ENCODE measurements at regions not wholly inside any gene's neighbourhood (a gene's known extent, or its start where the extent isn't known, plus 50 kb on each side); places are given as distances from the start of the nearest gene placed in this dataset.

GRCh38 chr12:14272956-14273912, 92.2 kb upstream of the ATF7IP start:
- DNase-seq (ENCODE audit: insufficient read length, low spot score) (no peak), FAIRE-seq (no peak)

DNA sequence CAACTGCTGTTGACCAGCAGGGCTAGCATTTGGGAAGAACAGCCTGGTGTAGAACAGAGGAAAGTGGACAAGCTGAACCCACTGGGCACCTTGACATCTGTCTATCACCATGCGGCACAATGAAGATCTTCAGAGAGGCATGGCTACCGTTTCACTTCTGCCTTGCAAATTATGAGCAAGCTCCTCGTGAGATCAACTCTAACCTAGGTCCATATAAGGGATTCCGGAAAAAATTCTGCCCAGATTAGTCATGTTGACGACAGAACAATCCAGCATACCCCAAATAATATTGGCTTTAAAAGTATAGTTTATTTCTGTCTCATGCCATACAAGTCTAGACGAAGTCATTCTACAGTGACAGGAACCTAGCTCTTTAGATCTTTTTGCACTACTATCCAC, 91.6 kb upstream of the ATF7IP start:
- DNase-seq (ENCODE audit: insufficient read length, low spot score) (no peak), FAIRE-seq (no peak)

GRCh38 chr12:14275111-14275510, 90.4 kb upstream of the ATF7IP start:
- no peak for FAIRE-seq
- no peak for DNase-seq (ENCODE audit: insufficient read length, low spot score)

DNA sequence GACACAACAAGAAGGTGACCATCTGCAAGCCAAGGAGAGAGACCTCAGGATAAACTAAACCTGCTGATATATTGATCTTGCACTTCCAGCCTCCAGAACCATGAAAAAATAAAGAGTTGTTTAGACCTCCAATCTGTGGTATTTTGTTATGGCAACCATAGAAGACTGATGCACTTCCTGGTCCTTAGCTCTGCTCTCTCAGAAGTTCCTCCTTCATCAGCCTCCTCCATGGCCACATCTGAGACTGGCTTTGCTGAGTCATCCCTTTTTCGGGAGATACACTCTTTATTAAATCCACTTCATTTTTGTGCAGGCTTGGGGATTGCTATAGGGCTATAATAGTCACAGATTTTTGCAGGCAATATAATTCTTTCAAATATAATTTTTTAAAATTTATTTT, 89.6 kb upstream of the ATF7IP start:
- no peak for DNase-seq (ENCODE audit: insufficient read length, low spot score)
- no peak for FAIRE-seq

DNA sequence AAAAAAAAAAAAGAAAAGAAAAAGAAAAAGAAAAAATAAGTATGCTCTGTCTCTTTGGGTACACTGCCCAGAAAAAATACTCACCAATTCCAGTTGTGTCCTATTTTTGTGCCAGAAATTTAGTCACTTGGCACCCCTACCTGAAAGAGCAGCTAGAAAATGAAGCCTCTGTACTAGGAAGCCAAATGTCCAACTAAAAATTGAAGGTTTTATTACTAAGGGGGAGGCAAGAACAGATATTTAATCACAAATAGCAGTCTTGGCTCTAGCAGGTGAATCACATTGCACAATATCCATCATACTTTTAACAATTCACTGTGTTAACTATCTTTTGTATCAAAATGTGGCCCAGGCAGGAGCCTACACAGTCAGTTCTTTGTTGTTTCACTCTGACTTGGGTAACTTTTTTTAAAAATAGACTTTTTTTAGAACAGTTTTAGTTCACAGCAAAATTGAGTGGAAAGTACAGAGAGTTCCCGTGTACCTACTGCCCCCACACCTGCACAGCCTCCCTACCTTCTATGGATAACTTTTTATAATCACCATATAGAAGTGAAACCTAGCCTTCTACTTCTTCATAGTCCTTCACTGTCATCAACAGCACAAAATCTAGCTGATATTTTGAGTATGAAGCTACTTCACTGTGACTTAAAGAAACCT, 87.1 kb upstream of the ATF7IP start:
- FAIRE-seq: no peak

DNA sequence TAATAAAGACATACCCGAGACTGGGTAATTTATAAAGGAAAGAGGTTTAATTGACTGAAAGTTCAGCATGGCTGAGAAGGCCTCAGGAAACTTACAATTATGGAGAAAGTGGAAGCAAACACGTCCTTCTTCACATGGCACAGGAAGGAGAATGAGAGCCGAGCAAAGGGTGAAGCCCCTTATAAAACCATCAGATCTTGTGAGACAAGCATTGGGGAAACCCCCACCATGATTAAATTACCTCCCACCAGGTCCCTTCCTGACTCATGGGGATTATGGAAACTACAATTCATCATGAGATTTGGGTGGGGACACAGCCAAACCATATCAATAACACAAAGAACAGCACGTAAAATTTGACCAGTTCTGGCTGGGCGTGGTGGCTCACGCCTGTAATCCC, 85.6 kb upstream of the ATF7IP start:
- FAIRE-seq: no peak

More for the DNA sequence above, 87.1 kb upstream of the ATF7IP start:
- no peak for DNase-seq (ENCODE audit: insufficient read length, low spot score)

GRCh38 chr12:14280921-14281320, 84.6 kb upstream of the ATF7IP start:
- no peak for FAIRE-seq
- DNase-seq (ENCODE audit: insufficient read length, low spot score): no peak

More for the DNA sequence above, 85.6 kb upstream of the ATF7IP start:
- no peak for DNase-seq (ENCODE audit: insufficient read length, low spot score)

DNA sequence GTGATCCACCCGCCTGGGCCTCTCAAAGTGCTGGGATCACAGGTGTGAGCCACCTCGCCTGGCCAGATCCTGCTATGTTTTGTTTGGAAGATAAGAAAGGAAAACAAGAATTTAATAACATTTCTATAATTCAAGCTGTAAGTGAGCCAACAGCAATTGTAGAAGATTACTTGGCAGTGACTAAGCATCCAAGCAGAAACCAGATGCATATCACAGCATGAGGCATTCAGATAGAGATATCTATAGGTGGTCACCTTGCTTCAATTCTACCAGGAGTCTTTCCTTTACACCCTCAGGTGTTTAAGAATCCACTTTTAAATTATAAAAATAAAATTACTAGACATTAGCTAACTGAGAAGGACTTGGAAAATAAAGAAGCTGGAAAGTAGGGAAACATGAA, 83.9 kb upstream of the ATF7IP start:
- DNase-seq (ENCODE audit: insufficient read length, low spot score) (no peak), FAIRE-seq (no peak)

DNA sequence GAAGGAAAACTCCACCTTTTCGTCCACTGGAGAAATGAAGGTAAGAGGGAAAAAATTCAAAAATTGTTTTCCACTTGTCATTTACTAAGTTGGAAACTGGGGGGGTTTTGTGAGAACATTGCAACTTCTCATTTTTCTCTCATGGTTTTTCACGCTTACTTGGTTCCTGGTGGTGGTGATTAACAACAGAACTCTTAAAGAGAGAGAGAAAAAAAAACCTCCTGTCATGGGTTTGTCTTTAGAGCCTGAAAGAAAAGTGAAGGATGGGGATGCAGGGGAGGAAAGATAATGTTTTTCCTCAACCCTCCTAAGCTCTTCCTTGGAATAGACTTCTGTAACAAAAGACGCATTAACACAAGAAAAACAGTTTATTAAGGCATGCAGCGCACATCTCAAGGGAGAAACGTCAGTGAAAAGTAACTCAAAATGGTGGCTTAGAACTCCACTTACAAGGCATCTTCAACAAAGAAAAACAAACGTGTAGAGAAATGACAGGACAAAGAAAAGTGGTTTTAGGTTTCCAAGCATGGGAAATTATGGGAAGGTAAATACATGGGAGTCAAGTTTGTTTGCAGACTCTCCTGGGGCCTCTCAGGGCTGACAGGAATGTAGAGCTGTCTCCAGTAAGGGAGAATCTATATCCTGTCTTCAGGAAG, 81.9 kb upstream of the ATF7IP start:
- no peak for FAIRE-seq

GRCh38 chr12:14284184-14284722, 81.2 kb upstream of the ATF7IP start:
- no peak for FAIRE-seq
- DNase-seq (ENCODE audit: insufficient read length, low spot score): no peak

More for the DNA sequence above, 81.9 kb upstream of the ATF7IP start:
- DNase-seq (ENCODE audit: insufficient read length, low spot score): no peak

- DNase-seq (ENCODE audit: insufficient read length, low spot score) (no peak), FAIRE-seq (no peak)
Observed at GRCh38 chr12:14289601-14290000, 75.9 kb upstream of the ATF7IP start.

DNA sequence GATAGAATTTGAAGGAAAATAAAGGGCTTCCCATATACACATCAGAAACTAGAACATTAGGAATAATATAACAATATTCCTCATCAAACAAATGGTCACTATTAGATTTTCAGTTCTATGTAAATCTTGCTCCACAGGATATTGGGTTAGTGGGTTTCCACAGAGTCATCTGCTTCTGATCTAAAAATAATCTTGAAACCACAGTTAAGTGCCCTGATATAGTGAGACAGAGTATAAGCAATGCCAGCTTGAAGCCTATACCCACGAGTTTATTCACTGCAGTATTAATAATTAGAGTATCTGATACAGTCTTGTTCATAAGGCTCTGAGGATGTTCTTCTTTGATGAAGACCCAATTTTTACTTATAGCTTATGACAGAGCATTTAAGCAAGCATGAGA, 74.5 kb upstream of the ATF7IP start:
- DNase-seq (ENCODE audit: insufficient read length, low spot score) (no peak), FAIRE-seq (no peak)

- DNase-seq (ENCODE audit: insufficient read length, low spot score) (no peak), FAIRE-seq (no peak)
Observed at GRCh38 chr12:14303661-14304155, 61.8 kb upstream of the ATF7IP start.

DNA sequence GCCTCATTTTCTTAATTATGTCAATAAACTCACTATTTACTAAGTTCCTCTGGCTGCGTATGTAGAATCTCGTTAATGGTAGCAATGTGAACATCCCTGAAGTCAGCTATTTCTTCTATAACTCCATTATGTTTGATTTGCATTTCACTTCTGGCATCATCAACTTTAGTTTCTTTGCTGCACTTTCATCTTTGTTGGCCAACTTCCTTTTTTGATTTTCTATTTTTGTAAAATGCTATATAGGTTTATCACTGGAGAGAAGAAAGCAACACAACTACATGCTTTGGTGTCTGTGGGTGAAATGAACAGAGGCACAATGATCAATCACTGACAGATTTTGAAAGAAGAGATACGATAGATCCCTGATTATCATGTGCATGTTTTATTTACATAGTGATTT, 58.5 kb upstream of the ATF7IP start:
- FAIRE-seq: no peak
- no peak for DNase-seq (ENCODE audit: insufficient read length, low spot score)

DNA sequence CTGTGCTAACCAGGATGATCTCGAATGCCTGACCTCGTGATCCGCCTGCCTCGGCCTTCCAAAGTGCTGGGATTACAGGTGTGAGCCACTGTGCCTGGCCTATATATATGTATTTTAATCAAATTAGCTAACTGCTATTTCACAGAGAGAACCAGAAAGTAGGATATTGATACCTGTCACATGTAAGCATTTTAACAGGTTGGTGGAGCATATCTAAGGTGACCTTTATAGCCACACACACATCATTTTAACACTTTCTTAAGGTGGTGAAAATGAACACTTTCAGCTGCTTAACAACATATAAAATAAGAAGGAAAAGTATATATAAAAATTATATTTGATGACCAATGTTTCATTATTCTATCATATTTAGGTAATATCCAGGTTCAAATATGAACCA, 57.0 kb upstream of the ATF7IP start:
- FAIRE-seq: no peak
- DNase-seq (ENCODE audit: insufficient read length, low spot score): no peak

DNA sequence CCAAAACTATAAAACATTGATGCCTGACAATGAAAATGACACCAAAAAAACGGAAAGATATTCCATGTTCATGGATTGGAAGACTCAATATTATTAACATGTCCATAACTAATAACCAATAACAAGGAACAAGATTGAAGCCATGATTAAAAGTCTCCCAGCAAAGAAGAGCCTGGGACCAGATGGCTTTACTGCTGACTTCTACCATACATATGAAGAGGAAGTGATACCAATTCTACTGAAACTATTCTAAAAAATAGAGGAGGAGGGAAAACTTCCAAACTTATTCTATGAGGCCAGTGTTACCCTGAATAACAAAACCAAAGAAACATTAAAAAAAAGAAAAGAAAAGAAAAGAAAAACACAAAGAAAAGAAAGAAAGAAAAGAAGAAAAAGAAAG, 54.6 kb upstream of the ATF7IP start:
- no peak for FAIRE-seq
- no peak for DNase-seq (ENCODE audit: insufficient read length, low spot score)

DNA sequence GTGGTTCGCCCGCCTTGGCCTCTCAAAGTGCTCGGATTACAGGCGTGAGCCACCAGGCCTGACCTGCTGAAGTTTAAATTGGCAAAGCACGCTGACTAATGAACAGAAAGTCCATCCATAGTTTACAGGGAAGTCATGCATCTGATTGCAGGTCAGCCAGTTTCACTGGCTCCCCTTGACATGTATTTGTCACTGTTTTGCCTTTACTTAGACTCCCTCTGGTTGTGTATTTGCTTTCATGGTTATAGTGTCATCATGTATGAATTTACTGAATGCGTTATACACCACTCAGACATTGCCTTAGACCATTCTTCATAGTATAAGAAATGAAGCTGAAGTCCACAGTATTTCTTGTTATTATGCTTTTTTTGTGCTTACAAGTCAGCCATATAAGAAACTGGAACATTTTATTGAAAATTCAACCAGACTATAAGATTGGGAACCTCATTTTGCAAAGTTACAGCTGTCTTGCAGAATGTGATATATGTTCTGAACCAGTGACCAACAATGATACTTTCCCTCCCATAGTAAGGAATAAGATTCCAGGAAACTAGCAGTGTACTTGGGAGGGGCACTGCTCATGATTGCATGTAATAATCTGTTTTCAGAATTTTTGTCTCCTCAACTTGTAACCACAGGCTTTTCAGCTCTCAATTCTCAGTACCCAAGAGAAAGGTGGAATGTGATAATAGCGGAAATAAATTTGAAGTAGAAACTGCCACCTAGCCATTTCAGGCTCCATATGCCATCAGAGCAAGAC, 51.9 kb upstream of the ATF7IP start:
- FAIRE-seq: no peak
- no peak for DNase-seq (ENCODE audit: insufficient read length, low spot score)

DNA sequence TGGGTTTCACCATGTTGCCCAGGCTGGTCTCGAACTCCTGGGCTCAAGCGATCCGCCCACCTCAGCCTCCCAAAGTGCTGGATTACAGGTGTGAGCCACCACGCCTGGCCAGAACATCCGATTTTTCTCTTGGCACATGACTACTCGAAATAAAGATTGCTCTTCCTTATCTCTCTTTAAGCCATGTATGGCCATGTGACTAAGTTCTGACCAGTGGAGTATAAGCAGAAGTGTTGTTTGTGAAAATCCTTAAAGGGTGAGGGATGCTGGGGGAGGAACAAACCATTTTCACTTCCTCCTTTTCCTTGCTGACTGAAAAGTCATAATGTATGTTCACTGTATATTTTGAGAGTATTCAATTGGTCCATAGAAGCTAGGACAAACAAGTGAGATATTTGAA, 50.7 kb upstream of the ATF7IP start:
- DNase-seq (ENCODE audit: insufficient read length, low spot score): no peak
- FAIRE-seq: no peak

DNA sequence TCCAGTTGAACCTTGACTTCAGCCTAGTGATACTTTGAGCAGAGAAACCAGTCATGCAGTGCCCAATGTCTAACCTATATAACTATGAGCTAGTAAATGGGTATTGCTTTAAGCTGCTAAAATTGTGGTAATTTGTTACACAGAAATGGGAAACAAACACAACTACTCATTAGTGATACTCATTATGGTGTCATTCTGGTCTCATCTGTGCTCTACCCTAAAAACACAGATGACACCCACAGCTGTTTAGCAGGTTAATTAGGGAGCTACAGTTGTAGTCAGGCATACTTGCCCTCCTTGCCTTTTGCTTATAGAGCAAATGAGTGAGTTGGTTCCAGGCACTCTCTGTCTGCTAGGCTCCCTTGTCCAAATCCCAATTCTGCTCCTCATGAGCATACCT, 50.0 kb upstream of the ATF7IP start:
- FAIRE-seq (no peak), DNase-seq (ENCODE audit: insufficient read length, low spot score) (no peak)

Data from HTR-8/SVneo (cell line).